Upper lobe of right lung (tissue), 1 donor: ENCODE measurements at regions not wholly inside any gene's neighbourhood (a gene's known extent, or its start where the extent isn't known, plus 50 kb on each side); places are given as distances from the start of the nearest gene placed in this dataset.

Experiments
- ATAC-seq: fragments of 200-7000 bp; cut with Tn5 transposase; one replicate; pipeline ENCODE4 v1.9.1; 2020; ENCODE audit warnings: mild to moderate bottlenecking, moderate library complexity
- DNase-seq: peaks from one replicate; pipeline ENCODE4 v3.0.0-alpha.2; 2020
- H3K27ac ChIP-seq: fragments of 200-600 bp; one replicate; pipeline ENCODE4 v1.8.0; 2022
- H3K27me3 ChIP-seq: fragments of 200-600 bp; one replicate; pipeline ENCODE4 v1.8.0; 2022; ENCODE audit warnings: mild to moderate bottlenecking
- H3K36me3 ChIP-seq: fragments of 200-600 bp; one replicate; pipeline ENCODE4 v1.8.0; 2022
- H3K4me1 ChIP-seq: fragments of 200-600 bp; one replicate; pipeline ENCODE4 v1.8.0; 2022
- H3K4me3 ChIP-seq: fragments of 200-600 bp; one replicate; pipeline ENCODE4 v1.8.0; 2022; ENCODE audit warnings: mild to moderate bottlenecking
- H3K9me3 ChIP-seq: fragments of 200-600 bp; one replicate; pipeline ENCODE4 v1.8.0; 2022
- intact Hi-C: fragments of 100-400 bp; cut with DNase I; formaldehyde crosslinking; loops from one replicate; pipeline ENCODE4 v1.11.0; 2022
- TF ChIP-seq, protein P1 (sequence below): fragments of 200-600 bp; IDR thresholded peaks from one replicate; pipeline ENCODE4 v1.8.0; 2022; ENCODE audit warnings: antibody characterized with exemption
- donor health status: DM: no; HTN: yes; CAD: no; lungs with severe emphysema.

DNA sequence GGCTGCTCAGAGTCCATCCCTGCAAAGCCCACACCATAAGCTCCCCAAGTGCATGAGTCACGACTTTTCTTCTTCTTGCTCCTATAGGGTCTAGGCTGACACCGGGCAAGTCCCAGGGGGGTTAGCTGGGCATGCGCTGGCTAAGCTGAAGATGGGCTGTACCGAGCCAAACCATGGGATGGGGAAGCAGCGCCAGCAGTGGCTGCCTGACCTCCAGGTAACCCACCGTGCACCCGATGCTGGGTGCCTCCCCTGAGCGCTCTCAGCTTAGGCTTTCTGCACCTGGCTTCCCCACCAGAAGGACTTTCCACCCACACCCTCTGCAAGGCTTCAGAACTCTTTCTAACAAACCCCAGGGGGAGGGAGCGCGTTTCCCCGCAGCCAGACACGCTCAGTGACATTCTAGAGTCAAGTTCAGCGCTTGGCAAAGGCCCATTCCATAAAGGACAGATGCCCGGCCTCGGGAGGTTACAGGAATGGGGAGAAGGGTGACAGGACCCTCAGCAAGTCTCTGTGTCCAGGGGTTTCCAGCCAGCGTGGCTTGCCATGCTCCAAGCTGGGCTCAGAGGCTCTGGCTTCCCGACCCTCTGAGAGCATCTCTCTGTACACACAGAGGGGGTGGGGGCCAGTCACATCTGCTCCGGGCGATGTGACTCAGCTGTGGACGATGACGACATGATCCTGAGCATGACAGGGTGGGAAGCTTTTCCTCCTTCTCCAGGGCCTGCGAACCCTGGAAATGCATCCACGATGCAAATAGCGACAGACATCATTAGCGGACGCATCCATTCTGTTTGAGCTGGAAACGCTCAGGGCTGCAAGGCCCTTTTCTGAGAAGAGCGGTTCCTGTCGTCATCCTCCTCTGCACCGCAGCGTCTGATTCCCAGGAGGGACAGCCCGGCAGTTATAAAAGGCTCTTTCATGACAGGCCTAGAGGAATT, 107.8 kb downstream of the SIK1 start:
- intact Hi-C loops, result no loop called here
- no peaks in the 10 kb centered on the region for H3K36me3 ChIP-seq
- DNase-seq, result no peak
- no peaks in the 10 kb centered on the region for H3K4me1 ChIP-seq
- no peak overlapping the region for H3K4me3 ChIP-seq
- ATAC-seq, result no peak
- H3K27me3 ChIP-seq, result no peaks in the 10 kb centered on the region
- no peaks in the 10 kb centered on the region for H3K9me3 ChIP-seq
- no peak overlapping the region for H3K27ac ChIP-seq
- TF ChIP-seq, protein P1, sequence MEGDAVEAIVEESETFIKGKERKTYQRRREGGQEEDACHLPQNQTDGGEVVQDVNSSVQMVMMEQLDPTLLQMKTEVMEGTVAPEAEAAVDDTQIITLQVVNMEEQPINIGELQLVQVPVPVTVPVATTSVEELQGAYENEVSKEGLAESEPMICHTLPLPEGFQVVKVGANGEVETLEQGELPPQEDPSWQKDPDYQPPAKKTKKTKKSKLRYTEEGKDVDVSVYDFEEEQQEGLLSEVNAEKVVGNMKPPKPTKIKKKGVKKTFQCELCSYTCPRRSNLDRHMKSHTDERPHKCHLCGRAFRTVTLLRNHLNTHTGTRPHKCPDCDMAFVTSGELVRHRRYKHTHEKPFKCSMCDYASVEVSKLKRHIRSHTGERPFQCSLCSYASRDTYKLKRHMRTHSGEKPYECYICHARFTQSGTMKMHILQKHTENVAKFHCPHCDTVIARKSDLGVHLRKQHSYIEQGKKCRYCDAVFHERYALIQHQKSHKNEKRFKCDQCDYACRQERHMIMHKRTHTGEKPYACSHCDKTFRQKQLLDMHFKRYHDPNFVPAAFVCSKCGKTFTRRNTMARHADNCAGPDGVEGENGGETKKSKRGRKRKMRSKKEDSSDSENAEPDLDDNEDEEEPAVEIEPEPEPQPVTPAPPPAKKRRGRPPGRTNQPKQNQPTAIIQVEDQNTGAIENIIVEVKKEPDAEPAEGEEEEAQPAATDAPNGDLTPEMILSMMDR, result no peak

DNA sequence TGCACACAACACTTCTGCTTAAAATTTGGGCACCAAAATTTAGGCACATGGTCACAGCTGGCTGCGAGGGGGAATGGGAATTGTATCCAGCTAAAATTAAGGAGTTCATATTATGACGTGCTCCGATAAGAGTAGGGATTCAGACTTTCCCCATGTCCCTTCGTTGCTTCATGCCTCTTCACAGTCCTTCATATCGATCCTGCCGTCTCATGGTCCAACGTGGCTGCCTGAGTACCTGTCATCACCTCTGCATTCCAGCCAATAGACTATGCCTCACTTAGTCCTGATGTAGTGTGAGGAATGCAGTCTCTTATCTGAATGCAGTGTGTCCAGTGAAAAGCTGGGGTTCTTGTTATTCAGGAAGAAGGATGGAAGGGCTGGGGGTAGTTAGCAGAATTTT, 108.6 kb downstream of the SIK1 start:
- DNase-seq (no peak), ATAC-seq (no peak)
- H3K27ac ChIP-seq, result no peak overlapping the region
- no peaks in the 10 kb centered on the region for H3K36me3 ChIP-seq
- H3K27me3 ChIP-seq, result no peaks in the 10 kb centered on the region
- TF ChIP-seq, protein P1, result no peak
- H3K4me3 ChIP-seq, result no peak overlapping the region
- intact Hi-C loops, result no loop called here
- no peaks in the 10 kb centered on the region for H3K4me1 ChIP-seq
- no peaks in the 10 kb centered on the region for H3K9me3 ChIP-seq

DNA sequence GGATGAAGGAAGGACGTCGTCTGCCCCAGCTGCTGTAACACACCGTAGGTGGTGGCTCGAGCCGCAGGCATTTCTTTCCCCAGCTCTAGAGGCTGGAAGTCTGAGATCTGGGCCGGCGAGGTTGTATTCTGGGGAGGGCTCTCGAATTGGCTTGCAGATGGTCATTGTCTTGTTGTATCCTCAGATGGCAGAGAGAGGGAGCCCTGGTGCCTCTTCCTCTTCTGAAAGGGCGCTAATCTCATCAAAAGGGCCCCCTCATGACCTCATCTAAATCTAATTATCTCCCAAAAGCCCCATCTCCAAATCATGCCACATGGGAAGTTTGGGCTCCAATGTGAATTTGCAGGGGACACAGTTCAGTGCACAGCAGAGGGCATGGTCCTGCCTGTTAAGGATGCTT, 109.0 kb downstream of the SIK1 start:
- Histone ChIP-seq H3K4me1 (no peaks in the 10 kb centered on the region), H3K9me3 (no peaks in the 10 kb centered on the region), H3K4me3 (no peak overlapping the region), H3K27me3 (no peaks in the 10 kb centered on the region), H3K27ac (no peak overlapping the region), H3K36me3 (no peaks in the 10 kb centered on the region)
- TF ChIP-seq, protein P1, result no peak
- intact Hi-C loops, result no loop called here
- DNase-seq, result no peak
- no peak for ATAC-seq

DNA sequence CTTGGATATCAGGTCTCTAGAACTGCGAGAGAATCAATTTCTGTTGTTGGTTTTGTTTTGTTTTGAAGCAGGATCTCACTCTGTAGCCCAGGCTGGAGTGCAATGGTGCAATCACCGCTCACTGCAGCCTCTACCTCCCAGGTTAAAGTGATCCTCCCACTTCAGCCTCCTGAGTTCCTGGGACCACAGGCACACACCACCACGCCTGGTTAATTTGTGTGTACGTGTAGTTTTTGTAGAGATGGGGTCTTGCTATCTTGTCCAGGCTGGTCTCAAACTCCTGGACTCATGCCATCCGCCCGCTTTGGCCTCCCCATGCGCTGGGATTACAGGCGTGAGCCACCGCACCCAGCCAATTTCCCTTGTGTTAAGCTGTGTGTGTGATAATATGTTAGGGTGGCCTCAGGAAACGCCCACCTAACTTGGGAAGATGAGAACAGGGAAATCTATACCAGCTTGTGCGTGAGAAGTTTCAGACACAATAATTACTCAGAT, 109.6 kb downstream of the SIK1 start:
- ATAC-seq, result no peak
- Histone ChIP-seq H3K4me3 (no peak overlapping the region), H3K27me3 (no peaks in the 10 kb centered on the region), H3K27ac (no peak overlapping the region), H3K9me3 (no peaks in the 10 kb centered on the region), H3K4me1 (no peaks in the 10 kb centered on the region), H3K36me3 (no peaks in the 10 kb centered on the region)
- intact Hi-C loops, result no loop called here
- TF ChIP-seq, protein P1, result no peak
- no peak for DNase-seq

DNA sequence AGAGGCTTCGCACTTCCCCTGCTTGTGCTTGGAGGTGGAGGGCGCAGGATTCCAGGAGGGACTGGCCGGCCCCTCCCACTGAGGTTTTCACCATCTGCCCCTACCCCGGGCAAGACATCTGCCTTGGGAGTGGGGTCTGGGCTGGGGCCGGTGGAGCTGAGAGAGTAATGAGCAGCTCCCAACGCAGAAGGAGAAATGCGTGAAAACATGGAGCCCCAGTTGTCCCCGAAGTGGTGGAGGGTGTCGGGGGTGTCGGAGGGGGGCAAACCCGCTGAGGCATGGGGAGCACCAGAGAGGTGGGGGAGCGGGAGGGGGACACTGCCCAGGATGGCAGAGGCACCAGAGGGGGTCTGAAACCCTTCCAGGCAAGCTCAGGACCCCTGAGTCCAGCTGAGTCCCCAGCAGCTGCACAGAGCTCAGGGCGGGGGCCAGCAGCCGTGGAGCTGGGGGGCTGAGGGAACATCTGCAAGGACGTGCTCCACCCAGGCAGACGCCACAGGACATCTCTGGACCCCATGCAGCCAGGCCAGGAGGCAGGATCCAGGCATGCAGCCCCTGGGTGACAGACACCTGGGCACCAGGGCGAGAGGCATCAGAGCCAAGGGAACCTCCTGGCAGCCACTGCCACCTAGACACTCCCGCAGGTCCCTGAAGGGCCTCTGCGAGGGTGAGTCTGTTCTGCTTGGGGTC, 110.6 kb downstream of the SIK1 start:
- DNase-seq (no peak), ATAC-seq (no peak)
- intact Hi-C loops, result no loop called here
- Histone ChIP-seq H3K4me1 (no peaks in the 10 kb centered on the region), H3K36me3 (no peaks in the 10 kb centered on the region), H3K27me3 (no peaks in the 10 kb centered on the region), H3K27ac (no peak overlapping the region), H3K4me3 (no peak overlapping the region), H3K9me3 (no peaks in the 10 kb centered on the region)
- TF ChIP-seq, protein P1, result no peak
